ENCODE measurements at regions not wholly inside any gene's neighbourhood (a gene's known extent, or its start where the extent isn't known, plus 50 kb on each side); places are given as distances from the start of the nearest gene placed in this dataset.

GRCh38 chr6:165808021-165808420, 145.0 kb upstream of the PDE10A start:
- TF ChIP-seq, protein P1, sequence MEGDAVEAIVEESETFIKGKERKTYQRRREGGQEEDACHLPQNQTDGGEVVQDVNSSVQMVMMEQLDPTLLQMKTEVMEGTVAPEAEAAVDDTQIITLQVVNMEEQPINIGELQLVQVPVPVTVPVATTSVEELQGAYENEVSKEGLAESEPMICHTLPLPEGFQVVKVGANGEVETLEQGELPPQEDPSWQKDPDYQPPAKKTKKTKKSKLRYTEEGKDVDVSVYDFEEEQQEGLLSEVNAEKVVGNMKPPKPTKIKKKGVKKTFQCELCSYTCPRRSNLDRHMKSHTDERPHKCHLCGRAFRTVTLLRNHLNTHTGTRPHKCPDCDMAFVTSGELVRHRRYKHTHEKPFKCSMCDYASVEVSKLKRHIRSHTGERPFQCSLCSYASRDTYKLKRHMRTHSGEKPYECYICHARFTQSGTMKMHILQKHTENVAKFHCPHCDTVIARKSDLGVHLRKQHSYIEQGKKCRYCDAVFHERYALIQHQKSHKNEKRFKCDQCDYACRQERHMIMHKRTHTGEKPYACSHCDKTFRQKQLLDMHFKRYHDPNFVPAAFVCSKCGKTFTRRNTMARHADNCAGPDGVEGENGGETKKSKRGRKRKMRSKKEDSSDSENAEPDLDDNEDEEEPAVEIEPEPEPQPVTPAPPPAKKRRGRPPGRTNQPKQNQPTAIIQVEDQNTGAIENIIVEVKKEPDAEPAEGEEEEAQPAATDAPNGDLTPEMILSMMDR (IDR thresholded peaks at IDR 0.05; ENCODE audit: insufficient read depth, low read length) = no peak
- no peak for TF ChIP-seq POLR2AphosphoS5 (IDR thresholded peaks at IDR 0.05; ENCODE audit: low read depth)
- TF ChIP-seq REST (IDR thresholded peaks at IDR 0.05; ENCODE audit: insufficient replicate concordance, low read depth) = no peak

Data from HL-60 (cell line).